ENCODE measurements at regions not wholly inside any gene's neighbourhood (a gene's known extent, or its start where the extent isn't known, plus 50 kb on each side); places are given as distances from the start of the nearest gene placed in this dataset.
"Not testable (repeated sequence)": the region's sequence is repeated elsewhere in the genome, so short reads cannot be mapped to it uniquely, and the experiment has no call there.

GRCh38 chr4:19575924-19576323 lies 675.8 kb upstream of the SLIT2 start:
- no peak for DNase-seq

GRCh38 chr4:19566041-19566440 lies 685.7 kb upstream of the SLIT2 start:
- DNase-seq, result no peak

- DNase-seq, result no peak
Measured at GRCh38 chr4:19562456-19562855, 689.2 kb upstream of the SLIT2 start.

- DNase-seq, result no peak
Measured at GRCh38 chr4:19557161-19557560, 694.5 kb upstream of the SLIT2 start.

- DNase-seq, result not testable (repeated sequence)
Measured at GRCh38 chr4:19556276-19556675, 695.4 kb upstream of the SLIT2 start.

GRCh38 chr4:19547463-19547862 lies 704.2 kb upstream of the SLIT2 start:
- DNase-seq, result no peak

GRCh38 chr4:19544446-19545125 lies 707.1 kb upstream of the SLIT2 start:
- DNase-seq, result no peak

- no peak for DNase-seq
Measured at GRCh38 chr4:19540859-19541540, 710.7 kb upstream of the SLIT2 start.

GRCh38 chr4:19539201-19539600 lies 712.5 kb upstream of the SLIT2 start:
- no peak for DNase-seq

GRCh38 chr4:19534159-19534558 lies 717.5 kb upstream of the SLIT2 start:
- no peak for DNase-seq

- no peak for DNase-seq
Measured at GRCh38 chr4:19531906-19532848, 719.5 kb upstream of the SLIT2 start.

GRCh38 chr4:19523964-19524363 lies 727.7 kb upstream of the SLIT2 start:
- DNase-seq, result no peak

GRCh38 chr4:19522966-19523365 lies 728.7 kb upstream of the SLIT2 start:
- no peak for DNase-seq

- no peak for DNase-seq
Measured at GRCh38 chr4:19520939-19521520, 730.7 kb upstream of the SLIT2 start.

- DNase-seq, result no peak
Measured at GRCh38 chr4:19514276-19515070, 737.2 kb upstream of the SLIT2 start.

- no peak for DNase-seq
Measured at GRCh38 chr4:19512086-19512485, 739.6 kb upstream of the SLIT2 start.

GRCh38 chr4:19510993-19511392 lies 740.7 kb upstream of the SLIT2 start:
- DNase-seq, result no peak

- DNase-seq, result no peak
Measured at GRCh38 chr4:19508442-19508841, 743.3 kb upstream of the SLIT2 start.

GRCh38 chr4:19497705-19498104 lies 754.0 kb upstream of the SLIT2 start:
- no peak for DNase-seq

GRCh38 chr4:19496756-19497155 lies 754.9 kb upstream of the SLIT2 start:
- no peak for DNase-seq

GRCh38 chr4:19494961-19495360 lies 756.7 kb upstream of the SLIT2 start:
- no peak for DNase-seq

- no peak for DNase-seq
Measured at GRCh38 chr4:19492606-19493005, 759.1 kb upstream of the SLIT2 start.
